NOMO-1 treated with dmso at 0.1 percent for 144 hours (cell line): ENCODE measurements at regions not wholly inside any gene's neighbourhood (a gene's known extent, or its start where the extent isn't known, plus 50 kb on each side); places are given as distances from the start of the nearest gene placed in this dataset.

Source experiments
- DNase-seq: peaks from one replicate; lab custom pipeline; 2025; ENCODE audit not compliant: unreplicated experiment; lab: John Stamatoyannopoulos, UW

DNA sequence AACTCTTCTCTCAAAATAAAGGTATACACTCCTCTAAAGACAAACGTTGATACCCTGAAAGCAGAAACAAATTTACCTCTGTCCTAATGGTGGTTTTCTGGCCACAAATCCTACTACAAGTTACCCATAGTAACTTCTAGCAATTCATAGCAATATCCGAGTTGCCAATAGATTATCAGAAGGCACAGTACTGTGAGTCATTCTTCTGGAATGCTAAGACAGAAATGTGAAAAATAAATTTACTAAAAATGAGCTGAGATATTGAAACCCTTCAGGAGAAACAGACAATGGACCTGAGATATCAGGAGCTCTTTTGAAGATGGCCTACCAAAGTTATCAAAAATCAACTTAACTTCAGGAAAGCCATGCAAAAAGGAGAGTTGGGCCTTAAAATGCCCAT is 715.0 kb upstream of the ADAMTS5 start:
- no peak for DNase-seq

- no peak for DNase-seq
Measured at GRCh38 chr21:27681038-27681437, 714.1 kb upstream of the ADAMTS5 start.

DNA sequence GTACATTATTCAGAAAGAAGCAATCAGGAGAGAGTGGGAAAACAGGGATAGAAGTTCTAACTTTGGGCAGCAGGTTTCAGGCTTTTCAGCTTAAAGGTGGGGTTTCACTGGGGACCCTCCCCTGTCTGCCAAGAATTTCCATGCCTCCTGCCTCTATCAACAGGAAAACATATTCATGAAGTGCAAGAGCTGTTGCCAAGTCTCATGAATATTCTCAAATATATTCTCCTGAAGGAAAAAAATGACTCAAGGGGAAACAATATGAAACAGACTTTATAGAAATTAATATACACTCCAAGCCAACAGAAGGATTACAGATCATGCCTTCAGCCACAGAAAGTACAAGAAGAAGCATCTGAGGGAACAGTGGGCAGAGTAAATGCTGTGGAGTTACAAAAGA is 713.3 kb upstream of the ADAMTS5 start:
- DNase-seq = no peak

DNA sequence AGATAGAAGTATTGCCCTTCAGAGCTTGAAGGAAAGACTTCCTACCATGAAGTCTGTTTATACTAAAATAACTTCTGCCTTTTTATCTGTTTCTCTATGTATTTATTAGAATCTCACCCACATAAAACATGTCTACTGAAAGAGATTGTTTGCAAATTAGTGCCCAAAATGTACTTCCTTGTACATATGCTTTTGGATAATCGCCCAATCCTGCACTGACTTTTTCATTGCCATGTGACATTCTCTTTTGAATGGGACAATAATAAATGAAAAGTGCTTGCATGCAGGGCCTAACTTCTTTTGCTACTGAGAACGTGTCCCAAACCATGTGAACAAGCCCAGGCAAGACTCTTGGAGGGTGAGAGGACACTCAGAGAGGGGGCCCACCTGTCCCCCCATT is 711.6 kb upstream of the ADAMTS5 start:
- DNase-seq = no peak

GRCh38 chr21:27677546-27677945 is 710.7 kb upstream of the ADAMTS5 start:
- DNase-seq = no peak

DNA sequence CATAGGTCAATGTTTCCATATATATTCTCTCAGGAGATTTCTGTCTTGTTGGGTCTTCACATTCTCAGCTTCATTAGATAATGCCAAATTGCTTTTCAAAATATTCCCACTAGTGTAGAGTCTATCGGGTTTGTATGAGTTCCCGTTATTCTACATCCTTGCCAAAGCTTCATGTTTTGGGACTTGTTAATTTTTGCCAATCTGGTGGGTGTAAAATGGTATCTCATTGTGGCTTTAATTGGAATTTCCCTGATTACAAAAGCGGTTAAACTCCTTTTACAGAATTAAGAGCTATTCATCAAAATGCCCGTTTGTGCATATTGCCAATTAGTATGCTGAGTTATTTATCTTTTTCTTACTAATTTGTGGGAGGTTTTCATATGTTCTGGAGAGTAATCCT is 708.4 kb upstream of the ADAMTS5 start:
- DNase-seq = no peak

DNA sequence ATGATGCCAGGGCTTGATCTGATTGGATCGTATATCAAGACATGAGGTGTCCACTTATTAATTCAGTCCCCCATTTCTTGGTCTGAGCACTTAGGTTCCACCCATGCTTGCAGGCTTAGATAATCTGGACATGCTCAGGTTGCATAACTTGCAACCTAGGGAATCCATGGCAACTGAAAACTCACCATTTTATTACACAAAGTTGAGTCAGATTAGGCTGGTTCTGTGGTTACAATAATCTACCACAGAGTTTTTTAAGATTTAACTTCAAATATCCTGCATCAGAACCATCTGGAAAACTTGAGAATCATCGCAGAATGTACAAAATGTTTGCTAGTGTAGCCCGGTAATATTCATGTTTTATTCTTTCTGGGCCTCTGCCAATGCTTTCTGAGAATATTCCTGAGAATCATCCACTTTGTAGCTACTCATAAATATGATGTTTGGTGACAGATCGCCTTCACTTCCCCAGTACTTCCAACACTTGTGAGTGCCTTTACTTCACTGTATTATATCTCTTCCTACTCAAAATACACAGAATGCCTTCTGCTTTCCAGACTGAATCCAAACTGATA is 707.2 kb upstream of the ADAMTS5 start:
- DNase-seq = no peak

GRCh38 chr21:27673581-27673980 is 706.7 kb upstream of the ADAMTS5 start:
- DNase-seq = no peak

DNA sequence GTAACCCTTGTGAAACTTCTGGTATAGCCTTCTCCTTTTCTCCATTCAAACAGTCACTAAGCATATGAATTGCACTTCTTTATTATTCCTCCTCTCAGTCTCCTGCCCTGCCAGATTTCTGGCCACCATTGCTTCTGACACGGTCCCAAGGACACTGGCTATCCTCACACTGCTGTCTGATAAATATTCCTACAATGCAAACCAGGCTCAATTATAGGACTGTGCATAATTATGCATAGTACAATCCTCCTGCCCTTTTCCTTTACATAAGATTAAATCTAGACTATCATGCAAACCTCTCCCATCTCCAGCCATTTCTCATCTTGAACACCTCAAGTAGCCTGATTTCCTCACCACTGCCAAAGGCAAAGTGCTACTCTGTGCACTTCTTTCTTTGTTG is 704.3 kb upstream of the ADAMTS5 start:
- DNase-seq = no peak

- no peak for DNase-seq
Measured at GRCh38 chr21:27653481-27653880, 686.6 kb upstream of the ADAMTS5 start.

DNA sequence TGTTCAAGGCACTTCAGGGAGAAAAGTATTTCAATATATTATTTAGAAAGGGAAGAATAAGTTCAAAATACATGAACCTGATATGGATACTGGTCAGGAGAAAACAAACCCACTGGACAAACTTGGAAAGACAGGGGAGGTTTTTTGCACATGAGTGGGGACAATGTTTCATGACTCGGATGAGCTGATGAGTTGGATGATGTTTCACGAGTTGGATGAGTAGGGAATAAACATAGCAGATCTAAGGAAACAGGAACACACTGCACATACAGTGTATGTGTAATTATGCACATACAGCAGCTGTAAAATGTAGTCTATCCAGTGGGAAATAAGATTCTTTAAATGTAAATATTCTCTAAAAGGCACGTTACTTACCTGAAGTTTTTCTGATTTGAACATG is 682.9 kb upstream of the ADAMTS5 start:
- no peak for DNase-seq

DNA sequence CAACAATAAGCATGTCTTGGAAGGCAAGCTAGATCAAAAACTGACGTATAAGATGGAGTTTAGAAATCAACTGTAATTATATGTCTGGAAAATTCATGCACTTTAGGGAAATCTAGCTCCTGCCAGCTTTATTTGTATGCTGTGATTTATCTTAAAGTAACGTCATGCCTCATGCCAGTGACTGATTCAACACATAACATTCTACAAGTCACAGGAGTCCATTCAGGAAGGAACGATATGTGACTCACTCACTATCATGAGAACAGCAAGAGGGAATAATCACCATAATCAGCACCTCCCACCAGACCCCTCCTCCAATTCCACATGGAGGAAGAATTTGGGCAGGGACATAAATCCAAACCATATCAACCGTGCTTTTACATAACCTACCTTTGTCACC is 682.4 kb upstream of the ADAMTS5 start:
- no peak for DNase-seq

- no peak for DNase-seq
Measured at GRCh38 chr21:27648560-27648959, 681.7 kb upstream of the ADAMTS5 start.

DNA sequence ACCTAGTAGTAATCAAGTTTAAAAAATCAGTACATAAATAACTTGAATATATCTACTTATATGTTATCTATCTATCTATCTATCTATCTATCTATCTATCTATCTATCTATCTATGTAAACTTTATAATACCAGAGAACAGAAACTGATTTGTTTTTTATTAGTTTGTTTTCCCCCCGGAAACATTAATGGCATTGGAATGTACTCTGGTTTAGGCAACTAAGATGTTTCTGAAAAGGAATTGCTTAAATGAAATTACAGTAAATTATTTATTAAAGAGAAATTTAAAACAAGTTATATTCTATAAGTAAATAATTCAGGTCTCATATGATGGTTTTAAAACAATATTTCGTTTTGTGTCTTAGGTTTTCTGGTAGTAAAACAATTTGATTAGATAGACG is 681.0 kb upstream of the ADAMTS5 start:
- no peak for DNase-seq

DNA sequence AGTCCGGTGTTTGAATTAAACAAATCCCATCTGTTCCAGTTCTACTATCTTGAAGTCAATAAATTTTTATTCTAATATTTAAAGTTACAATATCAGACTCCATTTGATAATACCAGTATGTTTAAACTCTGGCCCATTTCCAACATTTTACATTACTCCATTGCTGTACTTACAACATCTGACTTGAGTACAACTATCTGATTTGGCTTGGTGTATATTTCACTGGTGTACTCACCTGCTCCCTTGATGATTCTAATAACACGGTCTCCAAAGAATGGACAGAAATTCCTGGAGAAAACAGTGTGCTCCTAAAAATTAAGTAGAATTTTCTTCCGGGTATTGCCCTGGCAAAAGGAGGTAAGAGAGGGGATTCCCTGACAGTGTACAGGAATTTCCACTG is 680.5 kb upstream of the ADAMTS5 start:
- no peak for DNase-seq

- no peak for DNase-seq
Measured at GRCh38 chr21:27646691-27647090, 679.8 kb upstream of the ADAMTS5 start.

GRCh38 chr21:27646056-27646455 is 679.2 kb upstream of the ADAMTS5 start:
- DNase-seq = no peak

- no peak for DNase-seq
Measured at GRCh38 chr21:27645285-27645684, 678.4 kb upstream of the ADAMTS5 start.

- no peak for DNase-seq
Measured at GRCh38 chr21:27643326-27643725, 676.4 kb upstream of the ADAMTS5 start.

GRCh38 chr21:27639286-27639685 is 672.4 kb upstream of the ADAMTS5 start:
- no peak for DNase-seq

- no peak for DNase-seq
Measured at GRCh38 chr21:27636656-27637055, 669.8 kb upstream of the ADAMTS5 start.

DNA sequence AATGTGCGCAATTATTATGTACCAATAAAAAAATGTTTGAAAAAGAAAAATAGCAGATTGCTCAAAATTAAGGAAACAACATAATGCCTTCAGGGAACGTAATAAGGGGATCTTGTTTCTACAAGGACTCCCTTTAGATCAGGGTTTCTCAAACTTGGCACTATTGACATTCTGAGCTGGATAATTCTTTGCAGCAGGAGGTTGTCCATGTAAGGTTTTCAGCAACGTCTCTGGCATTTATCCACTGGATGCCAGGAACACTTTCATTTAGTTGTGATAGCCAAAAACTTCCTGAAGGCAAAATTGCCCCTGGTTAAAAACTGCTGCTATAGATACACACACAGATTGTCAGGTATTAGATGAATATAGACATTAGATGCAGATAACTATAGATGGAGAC is 666.7 kb upstream of the ADAMTS5 start:
- DNase-seq = no peak

DNA sequence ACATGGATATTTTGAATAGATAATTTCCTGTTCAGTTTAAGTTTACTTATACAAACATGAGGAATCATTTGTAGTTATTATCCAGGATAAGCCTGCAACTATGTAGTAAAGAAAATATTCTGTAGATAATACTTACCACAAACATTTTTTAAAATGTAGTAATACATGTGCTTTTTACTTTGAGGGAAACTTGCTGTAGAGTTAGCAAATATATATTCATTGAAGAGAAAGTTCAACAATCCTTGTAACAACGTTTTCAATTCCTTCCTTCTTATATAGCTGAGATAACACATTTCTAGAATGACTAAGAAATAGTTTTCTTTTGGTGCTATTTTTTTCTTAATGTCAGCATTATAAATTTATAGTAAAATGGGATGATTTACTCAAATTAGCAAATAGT is 664.6 kb upstream of the ADAMTS5 start:
- DNase-seq = no peak

- no peak for DNase-seq
Measured at GRCh38 chr21:27622631-27623030, 655.7 kb upstream of the ADAMTS5 start.
